Mammary epithelial cell (primary cell): ENCODE measurements at regions not wholly inside any gene's neighbourhood (a gene's known extent, or its start where the extent isn't known, plus 50 kb on each side); places are given as distances from the start of the nearest gene placed in this dataset.
"Not testable (repeated sequence)": the region's sequence is repeated elsewhere in the genome, so short reads cannot be mapped to it uniquely, and the experiment has no call there.

Source experiments
- CTCF ChIP-seq, 2 donors: IDR thresholded peaks in 1 of 2; conservative IDR thresholded peaks in 1 of 2; 2 replicates each; pipeline ENCODE4 v1.5.1; 2011 to 2012; ENCODE audit warnings: inconsistent platforms in 2 of 2, low read length in 2 of 2, mild to moderate bottlenecking in 2 of 2, control low read depth in 1 of 2, low read depth in 1 of 2; ENCODE audit not compliant: insufficient read depth in 1 of 2; ENCODE audit errors: extremely low read depth in 1 of 2
- EZH2 ChIP-seq: IDR thresholded peaks from 2 replicates; pipeline ENCODE4 v1.6.1; 2012; ENCODE audit warnings: low read length, inconsistent platforms, borderline replicate concordance

- TF ChIP-seq CTCF (conservative IDR thresholded peaks at IDR 0.05 in 1 of 2, IDR thresholded peaks at IDR 0.05 in 1 of 2; ENCODE audit: extremely low read depth in 1 of 2, insufficient read depth in 1 of 2, low read depth in 1 of 2, low read length in 2 of 2); EZH2: not testable (repeated sequence)
Measured at GRCh38 chr22:23446194-23446593, 133.9 kb downstream of the IGLL1 start.
